Mesenteric fat pad (tissue), 1 donor: ENCODE measurements at regions not wholly inside any gene's neighbourhood (a gene's known extent, or its start where the extent isn't known, plus 50 kb on each side); places are given as distances from the start of the nearest gene placed in this dataset.
"Not testable (repeated sequence)": the region's sequence is repeated elsewhere in the genome, so short reads cannot be mapped to it uniquely, and the experiment has no call there.

Experiments used
- DNase-seq: peaks from one replicate; pipeline ENCODE4 v3.0.0-alpha.2; 2020; ENCODE audit warnings: low spot score
- donor health status: DM: yes; HTN: yes; CAD: no.

- no peak for DNase-seq
Observed at GRCh38 chr3:177382944-177383343, 185.7 kb upstream of the TBL1XR1 start.

GRCh38 chr3:177385186-177385585 lies 187.9 kb upstream of the TBL1XR1 start:
- no peak for DNase-seq

GRCh38 chr3:177385831-177386301 lies 188.6 kb upstream of the TBL1XR1 start:
- DNase-seq = no peak

GRCh38 chr3:177388209-177388608 lies 190.9 kb upstream of the TBL1XR1 start:
- DNase-seq = no peak

- not testable (repeated sequence) for DNase-seq
Observed at GRCh38 chr3:177394231-177395024, 197.1 kb upstream of the TBL1XR1 start.

GRCh38 chr3:177396733-177397132 lies 199.5 kb upstream of the TBL1XR1 start:
- DNase-seq = no peak

- DNase-seq = no peak
Observed at GRCh38 chr3:177401375-177401774, 204.1 kb upstream of the TBL1XR1 start.

GRCh38 chr3:177402533-177402932 lies 205.3 kb upstream of the TBL1XR1 start:
- no peak for DNase-seq

- DNase-seq = no peak
Observed at GRCh38 chr3:177405191-177405672, 207.9 kb upstream of the TBL1XR1 start.

- no peak for DNase-seq
Observed at GRCh38 chr3:177410730-177411129, 213.4 kb upstream of the TBL1XR1 start.

- DNase-seq = no peak
Observed at GRCh38 chr3:177411201-177411600, 213.9 kb upstream of the TBL1XR1 start.

GRCh38 chr3:177412677-177413170 lies 215.4 kb upstream of the TBL1XR1 start:
- DNase-seq = not testable (repeated sequence)

GRCh38 chr3:177414093-177414492 lies 216.8 kb upstream of the TBL1XR1 start:
- DNase-seq = no peak

GRCh38 chr3:177418787-177419186 lies 221.5 kb upstream of the TBL1XR1 start:
- DNase-seq = no peak

GRCh38 chr3:177419904-177420601 lies 222.8 kb upstream of the TBL1XR1 start:
- DNase-seq = no peak

GRCh38 chr3:177420651-177421480 lies 223.6 kb upstream of the TBL1XR1 start:
- no peak for DNase-seq

GRCh38 chr3:177421481-177421785 lies 224.2 kb upstream of the TBL1XR1 start:
- no peak for DNase-seq

GRCh38 chr3:177424521-177424920 lies 227.2 kb upstream of the TBL1XR1 start:
- no peak for DNase-seq

- DNase-seq = no peak
Observed at GRCh38 chr3:177425042-177425441, 227.8 kb upstream of the TBL1XR1 start.

- DNase-seq = no peak
Observed at GRCh38 chr3:177426106-177426877, 229.0 kb upstream of the TBL1XR1 start.
